AG09309 (cell line): ENCODE measurements at regions not wholly inside any gene's neighbourhood (a gene's known extent, or its start where the extent isn't known, plus 50 kb on each side); places are given as distances from the start of the nearest gene placed in this dataset.
"Not testable (repeated sequence)": the region's sequence is repeated elsewhere in the genome, so short reads cannot be mapped to it uniquely, and the experiment has no call there.

Experiments
- DNase-seq: peaks from one replicate; pipeline ENCODE4 v3.0.0-alpha.2; 2010; ENCODE audit warnings: low read depth
- H3K4me3 ChIP-seq: 2 replicates; pipeline ENCODE4 v1.5.1; 2011; ENCODE audit warnings: mild to moderate bottlenecking, low read depth, low read length, moderate library complexity; ENCODE audit not compliant: control insufficient read depth
- TF ChIP-seq, protein P1 (sequence below): IDR thresholded peaks from 2 replicates; pipeline ENCODE4 v1.5.1; 2011; ENCODE audit warnings: mild to moderate bottlenecking, low read depth, low read length, inconsistent platforms; ENCODE audit not compliant: insufficient read depth, control insufficient read depth; ENCODE audit errors: missing control alignments

DNA sequence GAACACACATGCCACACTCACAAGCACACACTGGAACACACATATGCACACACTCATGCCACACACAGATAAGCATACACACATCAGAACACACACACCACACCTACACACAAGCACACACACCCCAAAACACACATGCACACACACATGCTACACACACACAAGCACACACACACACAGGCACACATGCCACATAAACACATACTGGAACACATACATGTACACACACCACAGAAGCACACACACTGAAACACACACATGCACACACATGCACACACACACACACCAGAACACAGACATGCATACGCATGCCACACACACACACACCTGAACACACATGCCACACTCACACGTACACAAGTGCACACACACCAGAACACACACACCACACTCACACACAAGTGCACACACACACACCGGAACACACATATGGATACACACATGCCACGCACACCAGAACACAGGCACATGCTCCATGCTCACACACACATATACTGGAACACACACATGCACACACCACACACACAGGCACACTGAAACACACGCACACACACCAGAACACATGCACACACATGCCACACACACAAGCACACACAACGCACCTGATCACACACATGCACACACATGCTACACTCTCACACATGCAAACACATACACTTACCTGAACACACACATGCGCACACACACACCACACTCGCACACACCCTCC, 78.0 kb upstream of the IRX4 start:
- DNase-seq: no peak
- no peak overlapping the region for H3K4me3 ChIP-seq
- TF ChIP-seq, protein P1, sequence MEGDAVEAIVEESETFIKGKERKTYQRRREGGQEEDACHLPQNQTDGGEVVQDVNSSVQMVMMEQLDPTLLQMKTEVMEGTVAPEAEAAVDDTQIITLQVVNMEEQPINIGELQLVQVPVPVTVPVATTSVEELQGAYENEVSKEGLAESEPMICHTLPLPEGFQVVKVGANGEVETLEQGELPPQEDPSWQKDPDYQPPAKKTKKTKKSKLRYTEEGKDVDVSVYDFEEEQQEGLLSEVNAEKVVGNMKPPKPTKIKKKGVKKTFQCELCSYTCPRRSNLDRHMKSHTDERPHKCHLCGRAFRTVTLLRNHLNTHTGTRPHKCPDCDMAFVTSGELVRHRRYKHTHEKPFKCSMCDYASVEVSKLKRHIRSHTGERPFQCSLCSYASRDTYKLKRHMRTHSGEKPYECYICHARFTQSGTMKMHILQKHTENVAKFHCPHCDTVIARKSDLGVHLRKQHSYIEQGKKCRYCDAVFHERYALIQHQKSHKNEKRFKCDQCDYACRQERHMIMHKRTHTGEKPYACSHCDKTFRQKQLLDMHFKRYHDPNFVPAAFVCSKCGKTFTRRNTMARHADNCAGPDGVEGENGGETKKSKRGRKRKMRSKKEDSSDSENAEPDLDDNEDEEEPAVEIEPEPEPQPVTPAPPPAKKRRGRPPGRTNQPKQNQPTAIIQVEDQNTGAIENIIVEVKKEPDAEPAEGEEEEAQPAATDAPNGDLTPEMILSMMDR: no peak

DNA sequence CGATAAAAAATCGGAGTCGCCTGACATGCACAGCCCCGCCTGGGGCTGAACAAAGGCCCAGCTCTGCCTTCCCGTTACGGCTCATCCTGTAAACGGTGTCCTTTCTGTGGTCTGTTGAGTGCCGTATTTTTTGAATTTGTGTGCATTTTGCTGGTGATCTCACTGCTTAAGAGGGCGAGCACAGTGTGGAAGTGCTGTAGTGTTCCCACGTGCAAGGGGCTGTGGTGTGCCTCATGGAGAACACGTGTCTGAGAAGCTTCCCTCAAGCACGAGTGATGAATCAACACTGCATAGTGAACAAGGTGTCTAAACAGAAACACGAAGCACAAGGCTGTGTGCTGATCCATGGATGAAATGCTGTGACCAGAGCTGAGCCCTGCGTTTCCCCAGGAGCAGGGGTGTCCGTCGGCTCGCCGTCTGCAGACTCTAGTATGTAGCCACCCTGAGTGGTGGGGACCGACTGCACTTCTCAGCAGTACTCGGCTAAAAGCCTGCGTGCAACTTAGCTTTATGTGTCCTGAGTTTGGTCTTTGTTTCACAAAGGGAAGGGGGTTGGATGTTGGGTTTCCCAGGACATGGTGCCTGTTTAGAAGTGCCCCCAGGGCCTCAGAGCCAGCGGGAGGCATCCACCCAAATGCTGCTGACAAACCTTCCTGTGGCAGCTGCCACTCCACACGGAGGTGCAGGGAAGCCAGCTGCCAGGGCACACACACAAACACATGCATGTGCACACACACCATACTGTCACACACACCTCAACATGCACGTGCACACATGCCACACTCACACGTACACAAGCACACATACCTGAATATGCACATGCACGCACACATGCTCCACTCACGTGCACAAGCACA, 77.2 kb upstream of the IRX4 start:
- TF ChIP-seq, protein P1: no peak
- no peak for DNase-seq
- no peak overlapping the region for H3K4me3 ChIP-seq

DNA sequence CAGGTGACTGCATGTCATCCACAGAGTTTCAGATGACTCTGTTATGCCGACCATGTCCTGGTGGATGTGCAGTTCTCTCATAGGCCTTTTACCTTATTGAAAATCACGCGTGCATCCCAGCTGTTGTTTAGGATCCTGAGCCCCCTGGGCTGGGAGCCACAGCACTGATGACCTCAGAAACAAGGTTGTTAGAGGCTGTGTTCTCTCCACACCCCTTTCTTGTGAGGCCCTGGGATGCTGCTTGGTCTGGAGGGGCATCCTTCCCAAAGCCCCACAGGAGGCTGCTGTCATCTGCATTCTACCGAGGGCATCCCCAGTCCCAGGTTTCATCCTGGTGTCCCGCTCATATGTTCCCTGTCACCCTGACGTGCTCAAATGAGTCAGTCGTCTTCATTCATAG, 76.5 kb upstream of the IRX4 start:
- DNase-seq: no peak
- TF ChIP-seq, protein P1: no peak
- no peak overlapping the region for H3K4me3 ChIP-seq

DNA sequence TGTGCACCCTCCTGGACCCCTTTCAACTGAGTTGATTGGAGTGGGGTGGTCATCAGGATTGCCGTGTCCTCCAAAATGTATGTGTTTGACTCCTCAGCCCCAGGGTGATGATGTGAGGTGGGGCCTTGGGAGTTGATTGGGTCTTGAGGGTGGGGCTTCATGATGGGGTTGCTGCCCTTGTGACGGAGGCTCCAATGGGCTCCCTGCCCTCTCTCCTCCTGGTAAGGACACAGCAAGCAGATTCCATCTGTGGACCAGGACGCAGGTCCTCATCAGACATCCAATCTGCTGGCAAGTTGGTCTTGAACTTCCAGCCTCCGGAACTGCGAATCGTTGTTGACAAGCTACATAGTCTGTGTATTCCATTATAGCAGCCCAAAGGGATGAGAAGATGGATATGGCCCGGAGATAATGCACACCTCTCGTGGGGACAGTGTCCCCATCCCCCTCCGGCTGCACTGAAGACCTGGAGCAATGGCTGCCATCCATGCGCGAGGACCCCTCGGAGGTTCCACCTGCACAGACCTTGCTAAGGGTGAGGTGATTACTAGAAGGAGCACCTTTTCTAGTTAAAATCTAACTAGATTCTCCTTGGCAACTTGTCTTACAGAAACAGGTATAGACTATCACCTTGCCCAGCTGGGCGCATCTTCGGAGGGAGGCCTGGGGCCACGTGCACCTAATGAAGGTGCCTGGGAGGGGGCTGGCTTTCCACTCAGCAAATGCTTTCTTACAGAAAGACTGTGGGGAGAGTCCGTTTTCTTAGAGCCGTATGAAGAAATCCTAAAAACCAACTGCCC, 75.7 kb upstream of the IRX4 start:
- no peak for DNase-seq
- TF ChIP-seq, protein P1: no peak
- no peak overlapping the region for H3K4me3 ChIP-seq

DNA sequence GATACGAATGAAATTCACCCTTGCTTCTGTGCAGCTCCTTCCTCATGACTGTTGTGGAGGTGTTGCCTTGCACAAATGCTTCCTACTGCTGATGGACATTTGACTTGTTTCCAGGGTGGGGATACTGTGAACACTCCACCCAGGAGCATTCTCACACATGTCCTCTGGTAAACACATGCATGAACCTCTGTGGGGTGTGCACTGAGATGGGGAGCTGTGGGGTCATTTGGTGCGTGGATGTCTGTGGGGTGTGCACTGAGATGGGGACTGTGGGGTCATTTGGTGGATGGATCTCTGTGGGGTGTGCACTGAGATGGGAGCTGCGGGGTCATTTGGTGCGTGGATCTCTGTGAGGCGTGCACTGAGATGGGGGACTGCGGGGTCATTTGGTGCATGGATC, 72.9 kb upstream of the IRX4 start:
- no peak overlapping the region for H3K4me3 ChIP-seq
- TF ChIP-seq, protein P1: no peak
- no peak for DNase-seq

DNA sequence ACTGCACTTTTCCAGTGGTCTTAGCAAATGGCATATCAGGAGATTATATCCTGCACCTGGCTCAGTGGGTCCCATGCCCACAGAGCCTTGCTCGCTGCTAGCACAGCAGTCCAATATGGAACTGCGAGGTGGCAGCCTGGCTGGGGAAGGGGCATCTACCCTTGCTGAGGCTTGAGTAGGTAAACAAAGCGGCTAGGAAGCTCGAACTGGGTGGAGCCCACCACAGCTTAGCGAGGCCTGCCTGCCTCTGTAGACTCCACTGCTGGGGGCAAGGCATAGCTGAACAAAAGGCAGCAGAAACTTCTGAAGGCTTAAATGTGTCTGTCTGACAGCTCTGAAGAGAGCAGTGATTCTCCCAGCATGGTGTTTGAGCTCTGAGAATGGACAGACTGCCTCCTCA, 71.0 kb upstream of the IRX4 start:
- not testable (repeated sequence) for DNase-seq, H3K4me3 ChIP-seq

DNA sequence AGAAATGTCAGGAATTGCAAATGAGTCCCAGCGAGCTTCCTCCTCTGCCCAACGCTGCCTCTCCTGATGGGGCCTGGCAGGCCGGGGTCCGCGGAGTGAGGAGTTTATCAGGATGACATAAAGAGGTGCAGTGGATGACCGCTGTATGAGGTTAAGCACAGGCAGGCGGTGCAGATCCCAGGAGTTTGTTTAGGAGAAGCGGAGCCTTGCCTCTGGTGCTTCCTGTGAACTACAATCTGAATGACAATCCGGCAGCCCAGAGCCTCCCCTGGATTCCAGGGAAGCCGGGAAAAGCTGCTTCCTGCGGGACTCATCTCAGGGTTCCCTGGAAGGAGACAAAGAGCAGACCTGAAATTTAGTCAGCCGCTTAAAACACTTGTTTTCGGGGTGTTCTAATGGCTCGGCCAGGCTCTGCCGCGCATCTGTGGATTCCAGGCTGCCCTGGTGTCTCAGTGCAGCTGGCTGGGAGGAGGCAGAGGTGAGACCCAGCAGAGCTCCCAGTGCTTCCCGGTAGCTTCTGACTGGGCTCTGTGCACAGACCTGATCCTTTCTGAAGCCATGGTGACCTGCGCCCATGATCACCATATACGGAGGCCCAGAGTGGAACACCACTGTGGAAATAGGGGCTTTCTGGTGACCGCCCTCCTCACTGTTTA, 69.8 kb upstream of the IRX4 start:
- TF ChIP-seq, protein P1: no peak
- no peak for DNase-seq
- H3K4me3 ChIP-seq: no peak overlapping the region
